G401.6 (cell line): ENCODE measurements at regions not wholly inside any gene's neighbourhood (a gene's known extent, or its start where the extent isn't known, plus 50 kb on each side); places are given as distances from the start of the nearest gene placed in this dataset.
"Not testable (repeated sequence)": the region's sequence is repeated elsewhere in the genome, so short reads cannot be mapped to it uniquely, and the experiment has no call there.

Source experiments
- FAIRE-seq: peaks from 2 replicates; lab custom pipeline; 2012; peaks lifted over from hg19 to GRCh38; lab: Jason Lieb, UNC

- FAIRE-seq: no peak
Measured at GRCh38 chr6:140653972-140654371, 1279.5 kb upstream of the CITED2 start.

DNA sequence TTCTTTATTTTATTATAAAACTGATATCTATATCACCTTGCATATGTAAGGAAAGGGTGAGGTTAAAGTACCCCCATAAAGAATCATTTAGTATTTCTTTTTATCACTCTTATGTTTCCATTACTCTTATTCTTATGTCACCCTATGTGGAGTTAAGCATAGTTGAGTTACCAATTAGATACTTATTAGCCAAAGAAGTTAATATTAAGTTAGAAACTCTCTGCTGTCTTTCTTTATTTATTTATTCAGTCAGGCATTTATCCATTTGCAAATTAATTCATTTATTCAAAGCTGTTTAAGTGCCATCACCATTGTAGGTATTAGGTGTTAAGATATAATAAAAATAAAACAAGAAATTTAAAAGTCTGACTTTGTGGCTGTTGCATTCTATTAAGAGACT, 1279.1 kb upstream of the CITED2 start:
- FAIRE-seq: no peak

- not testable (repeated sequence) for FAIRE-seq
Measured at GRCh38 chr6:140649502-140649901, 1275.1 kb upstream of the CITED2 start.

GRCh38 chr6:140647322-140647721, 1272.9 kb upstream of the CITED2 start:
- FAIRE-seq: not testable (repeated sequence)

GRCh38 chr6:140644017-140644416, 1269.6 kb upstream of the CITED2 start:
- no peak for FAIRE-seq

DNA sequence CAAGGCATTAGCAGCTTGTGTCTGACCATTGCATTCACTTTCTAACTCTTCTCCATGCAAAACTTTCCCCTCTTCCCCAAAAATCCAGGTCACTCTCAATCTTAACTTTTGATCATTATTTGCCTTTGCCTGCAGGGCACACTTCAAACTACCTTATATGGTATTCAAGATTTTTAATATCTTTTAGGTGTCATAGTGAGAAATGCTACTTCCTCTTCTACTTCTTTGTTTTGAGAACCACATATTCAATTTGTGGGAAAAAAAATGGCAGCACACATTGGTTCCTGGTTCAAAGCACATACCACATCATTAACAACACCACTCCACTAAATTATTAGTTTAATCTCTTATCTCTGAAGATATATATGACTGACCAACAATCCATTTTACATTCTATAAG, 1267.0 kb upstream of the CITED2 start:
- no peak for FAIRE-seq

DNA sequence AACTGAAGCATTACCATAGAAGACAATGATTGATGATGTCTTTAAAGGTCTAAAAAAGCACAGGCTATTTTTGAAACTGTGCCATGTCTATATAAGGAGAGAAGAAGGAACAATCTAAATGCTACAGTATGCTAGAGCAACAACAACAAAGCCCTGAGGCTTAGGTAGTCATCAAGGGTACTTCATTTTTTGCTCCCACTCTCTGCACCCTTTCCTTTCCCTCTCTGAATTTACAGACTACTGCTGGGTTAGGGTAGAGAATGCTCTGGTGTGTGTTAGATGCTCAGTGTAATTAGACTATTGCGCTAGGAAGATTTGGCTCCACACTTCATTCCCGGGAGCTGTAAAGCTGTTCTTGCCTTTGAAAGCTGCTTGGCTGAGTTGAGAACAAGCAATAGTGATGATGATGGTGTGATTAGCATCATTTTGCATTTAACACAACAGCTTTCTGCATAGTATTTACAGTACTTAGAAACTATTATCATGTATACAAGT, 1262.5 kb upstream of the CITED2 start:
- no peak for FAIRE-seq

DNA sequence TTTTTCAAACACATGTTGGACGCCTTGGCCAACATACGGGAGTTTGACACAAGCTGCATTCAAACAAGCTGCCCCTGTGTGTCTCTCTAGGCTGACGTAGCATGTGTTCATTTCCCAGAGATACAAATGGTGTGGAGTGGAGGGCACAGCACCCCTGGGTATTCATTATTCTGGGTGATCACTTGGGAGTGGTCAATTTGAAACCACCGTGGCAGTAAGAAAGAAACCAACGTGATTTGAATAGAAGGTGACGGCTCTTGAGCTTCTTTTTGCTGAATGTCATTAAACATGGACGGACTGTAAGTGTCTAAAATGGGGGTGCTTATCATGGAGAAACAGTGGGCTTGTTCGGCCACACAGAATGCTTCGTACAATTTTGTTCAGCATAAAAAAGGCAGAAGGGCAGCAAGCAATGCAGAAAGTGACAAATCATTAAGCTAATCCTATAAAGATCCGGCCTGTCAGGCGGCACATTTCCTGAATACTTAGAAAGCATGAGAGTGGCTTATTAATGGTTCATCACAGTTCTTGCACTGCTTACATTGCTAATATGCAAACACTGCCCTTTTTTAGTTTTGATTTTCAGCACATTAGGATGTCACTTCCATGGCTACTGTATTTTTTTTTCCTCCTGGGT, 1261.9 kb upstream of the CITED2 start:
- FAIRE-seq: no peak

- no peak for FAIRE-seq
Measured at GRCh38 chr6:140627002-140627401, 1252.6 kb upstream of the CITED2 start.

- no peak for FAIRE-seq
Measured at GRCh38 chr6:140623498-140623897, 1249.0 kb upstream of the CITED2 start.

DNA sequence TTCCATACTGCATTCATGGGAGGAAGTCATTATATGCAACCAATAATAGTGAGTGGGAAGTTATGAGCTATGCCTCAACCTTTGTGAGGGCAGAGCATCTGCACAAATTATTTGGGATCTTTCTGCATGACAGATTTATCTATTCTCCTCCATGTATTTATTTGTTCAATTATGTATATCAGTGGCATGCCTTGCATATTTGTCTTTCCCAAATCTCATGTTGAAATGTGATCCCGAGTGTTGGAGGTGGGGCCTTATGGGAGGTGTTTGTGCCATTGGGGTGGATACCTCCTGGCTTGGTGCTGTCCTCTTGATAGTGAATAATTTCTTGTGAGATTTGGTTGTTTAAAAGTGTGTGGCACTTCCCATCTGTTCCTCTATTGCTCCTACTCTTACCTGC, 1246.0 kb upstream of the CITED2 start:
- FAIRE-seq: no peak

DNA sequence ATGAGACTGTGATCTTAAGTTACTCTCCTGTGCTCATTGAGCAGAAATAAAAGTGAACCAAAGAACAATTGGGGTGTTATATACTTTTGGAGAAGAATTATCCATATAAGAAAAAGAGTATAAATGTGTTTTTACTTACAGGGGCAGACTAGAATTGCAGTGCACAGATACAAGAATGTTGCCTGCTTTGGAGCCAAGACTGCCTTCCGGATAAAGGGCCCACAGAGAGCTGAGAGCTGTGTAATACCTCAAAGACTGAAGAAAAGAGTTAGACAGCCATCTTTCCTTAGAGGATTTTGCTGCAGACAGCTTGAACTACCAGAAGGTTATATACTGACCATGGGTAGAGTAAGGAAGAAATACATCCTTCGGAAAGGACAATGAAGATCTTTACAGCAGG, 1235.5 kb upstream of the CITED2 start:
- FAIRE-seq: no peak

DNA sequence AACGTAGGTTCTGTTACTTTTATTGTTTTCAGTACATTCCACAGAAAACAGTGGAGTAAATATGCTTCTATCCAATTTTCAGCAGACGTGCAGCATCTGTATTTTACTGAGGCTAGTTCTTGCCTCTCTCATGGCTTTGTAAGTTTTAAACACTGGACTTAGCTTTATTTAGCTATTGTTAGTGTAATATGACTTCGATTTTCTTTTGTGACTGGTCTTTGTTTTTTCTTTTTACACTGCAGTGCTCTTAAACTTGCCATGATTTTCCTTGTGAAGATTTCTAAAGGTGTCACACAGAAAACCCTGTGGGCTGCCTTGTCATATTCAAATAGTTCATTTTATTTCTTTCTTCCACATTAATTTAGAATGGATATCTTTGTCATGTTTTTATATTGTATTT, 1234.9 kb upstream of the CITED2 start:
- no peak for FAIRE-seq

DNA sequence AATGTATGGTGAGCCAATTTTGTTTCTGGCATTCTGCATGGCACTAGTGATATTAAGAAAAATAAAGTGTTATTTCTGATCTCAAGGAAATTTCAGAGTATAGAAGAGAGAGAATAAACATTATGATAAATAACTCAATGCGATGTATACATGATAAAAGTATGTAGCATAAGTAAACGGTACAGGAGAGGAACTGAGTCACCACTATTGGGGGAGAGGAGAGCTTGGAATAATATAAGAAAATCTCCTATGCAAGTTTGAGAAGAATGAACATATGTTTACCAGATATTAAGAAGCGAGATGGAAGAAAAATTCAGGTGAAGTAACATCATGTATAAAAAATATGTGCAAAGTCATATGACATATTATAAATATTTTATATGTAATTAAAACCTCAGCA, 1230.3 kb upstream of the CITED2 start:
- no peak for FAIRE-seq

- no peak for FAIRE-seq
Measured at GRCh38 chr6:140602431-140603248, 1228.2 kb upstream of the CITED2 start.

GRCh38 chr6:140601021-140601808, 1226.8 kb upstream of the CITED2 start:
- FAIRE-seq: no peak

GRCh38 chr6:140599916-140600315, 1225.5 kb upstream of the CITED2 start:
- no peak for FAIRE-seq

GRCh38 chr6:140597181-140597580, 1222.7 kb upstream of the CITED2 start:
- no peak for FAIRE-seq

DNA sequence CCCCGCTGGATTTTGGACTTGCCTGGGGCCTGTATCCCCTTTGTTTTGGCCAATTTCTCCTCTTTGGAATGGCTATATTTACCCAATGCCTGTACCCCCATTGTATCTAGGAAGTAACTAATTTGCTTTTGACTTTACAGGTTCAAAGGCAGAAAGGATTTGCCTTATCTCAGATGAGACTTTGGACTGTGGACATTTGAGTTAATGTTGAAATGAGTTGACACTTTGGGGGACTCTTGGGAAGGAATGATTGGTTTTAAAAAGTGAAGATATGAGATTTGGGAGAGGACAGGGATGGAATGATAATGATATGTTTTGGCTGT, 1220.3 kb upstream of the CITED2 start:
- FAIRE-seq: no peak

DNA sequence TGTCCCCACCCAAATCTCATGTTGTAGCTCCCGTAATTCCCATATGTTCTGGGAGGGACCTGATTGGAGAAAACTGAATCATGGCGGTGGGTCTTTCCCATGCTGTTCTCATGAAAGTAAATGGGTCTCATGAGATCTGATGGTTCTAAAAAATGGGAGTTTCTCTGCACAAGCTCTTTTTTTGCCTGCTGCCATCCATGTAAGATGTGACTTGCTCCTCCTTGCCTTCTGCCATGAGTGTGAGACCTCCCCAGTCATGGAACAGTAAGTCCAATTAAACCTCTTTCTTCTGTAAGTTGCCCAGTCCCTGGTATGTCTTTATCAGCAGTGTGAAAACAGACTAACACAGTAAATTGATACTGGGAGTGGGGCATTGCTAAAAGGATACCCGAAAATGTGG, 1218.4 kb upstream of the CITED2 start:
- no peak for FAIRE-seq

- FAIRE-seq: no peak
Measured at GRCh38 chr6:140590641-140591040, 1216.2 kb upstream of the CITED2 start.

DNA sequence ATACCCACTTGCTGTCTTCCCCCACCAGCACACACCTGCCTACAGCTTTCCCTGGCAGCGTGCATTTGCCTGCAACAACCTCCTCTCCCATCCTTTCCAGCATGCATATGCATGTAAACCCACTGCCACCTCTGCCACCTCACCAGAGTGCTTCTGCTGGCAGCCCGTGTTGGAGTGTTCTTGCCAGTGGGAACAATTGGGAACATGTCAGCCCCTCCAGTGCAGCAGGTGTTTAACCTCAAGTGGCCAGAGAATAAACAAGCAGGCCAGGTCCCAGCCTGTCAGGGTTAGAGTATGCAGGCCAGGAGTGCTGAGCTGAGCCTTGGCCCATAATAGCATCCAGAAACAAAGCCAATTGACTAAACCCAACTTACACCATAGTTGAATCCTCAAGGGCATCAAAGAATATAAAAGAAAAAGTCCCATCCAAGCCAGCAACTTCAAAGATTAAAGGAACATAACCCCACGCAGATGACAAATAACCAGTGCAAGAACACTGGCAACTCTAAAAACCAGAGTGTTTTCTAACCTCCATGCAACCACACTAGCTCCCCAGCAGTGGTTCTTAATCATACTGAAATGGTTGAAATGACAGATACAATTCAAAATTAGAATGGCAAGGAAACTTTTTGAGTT, 1212.1 kb upstream of the CITED2 start:
- no peak for FAIRE-seq

- no peak for FAIRE-seq
Measured at GRCh38 chr6:140581601-140582000, 1207.2 kb upstream of the CITED2 start.
